ENCODE measurements at regions not wholly inside any gene's neighbourhood (a gene's known extent, or its start where the extent isn't known, plus 50 kb on each side); places are given as distances from the start of the nearest gene placed in this dataset.

- TF ChIP-seq POLR2A (IDR thresholded peaks at IDR 0.05; ENCODE audit: low read length) = no peak
- no peak for TF ChIP-seq GATA1 (IDR thresholded peaks at IDR 0.05; ENCODE audit: low read depth, low read length)
Observed at GRCh38 chr9:12457237-12457636, 235.9 kb upstream of the TYRP1 start.
